ENCODE measurements at regions not wholly inside any gene's neighbourhood (a gene's known extent, or its start where the extent isn't known, plus 50 kb on each side); places are given as distances from the start of the nearest gene placed in this dataset.

DNA sequence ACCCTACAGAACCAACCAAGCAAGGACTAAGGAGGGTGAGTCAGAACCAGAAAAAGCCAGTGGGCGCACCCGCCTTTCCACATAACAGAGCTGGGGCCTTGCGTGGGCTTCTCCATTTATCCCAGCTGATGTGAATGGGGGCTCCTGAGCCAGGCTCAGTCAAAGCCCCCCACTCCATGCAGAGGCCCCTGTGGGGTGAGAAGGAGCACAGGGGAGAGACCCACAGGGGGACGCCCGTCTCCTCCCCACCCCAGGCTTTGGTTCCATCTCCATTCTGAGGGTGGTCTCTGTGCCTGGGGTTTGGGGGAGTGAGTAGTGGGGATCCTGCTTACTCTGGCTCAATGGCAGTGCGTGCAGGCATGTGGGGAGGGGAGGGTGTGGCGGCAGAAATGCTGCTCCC lies 210.1 kb upstream of the TNRC6C start:
- TF ChIP-seq, protein P1, sequence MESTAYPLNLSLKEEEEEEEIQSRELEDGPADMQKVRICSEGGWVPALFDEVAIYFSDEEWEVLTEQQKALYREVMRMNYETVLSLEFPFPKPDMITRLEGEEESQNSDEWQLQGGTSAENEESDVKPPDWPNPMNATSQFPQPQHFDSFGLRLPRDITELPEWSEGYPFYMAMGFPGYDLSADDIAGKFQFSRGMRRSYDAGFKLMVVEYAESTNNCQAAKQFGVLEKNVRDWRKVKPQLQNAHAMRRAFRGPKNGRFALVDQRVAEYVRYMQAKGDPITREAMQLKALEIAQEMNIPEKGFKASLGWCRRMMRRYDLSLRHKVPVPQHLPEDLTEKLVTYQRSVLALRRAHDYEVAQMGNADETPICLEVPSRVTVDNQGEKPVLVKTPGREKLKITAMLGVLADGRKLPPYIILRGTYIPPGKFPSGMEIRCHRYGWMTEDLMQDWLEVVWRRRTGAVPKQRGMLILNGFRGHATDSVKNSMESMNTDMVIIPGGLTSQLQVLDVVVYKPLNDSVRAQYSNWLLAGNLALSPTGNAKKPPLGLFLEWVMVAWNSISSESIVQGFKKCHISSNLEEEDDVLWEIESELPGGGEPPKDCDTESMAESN (CRISPR knock-in tag; conservative IDR thresholded peaks at IDR 0.05), result no peak
- TF ChIP-seq POLR2A (IDR thresholded peaks at IDR 0.05; ENCODE audit: insufficient read depth in 1 of 2, low read depth in 2 of 2, low read length in 2 of 2) (no peak), RXRA (CRISPR knock-in tag; IDR thresholded peaks at IDR 0.05) (no peak), EZH2 (conservative IDR thresholded peaks at IDR 0.05; ENCODE audit: low read depth, low read length) (no peak), RBAK (CRISPR knock-in tag; IDR thresholded peaks at IDR 0.05) (no peak), SIN3A (IDR thresholded peaks at IDR 0.05; ENCODE audit: borderline replicate concordance, low read depth, low read length) (no peak), ZKSCAN1 (IDR thresholded peaks at IDR 0.05; ENCODE audit: low read length) (no peak), SALL1 (CRISPR knock-in tag; IDR thresholded peaks at IDR 0.05) (no peak), ESRRA (CRISPR knock-in tag; IDR thresholded peaks at IDR 0.05; ENCODE audit: low read depth) (no peak), HDAC6 (IDR thresholded peaks at IDR 0.05; ENCODE audit: low read depth, low read length) (no peak)
- TF ChIP-seq, protein P2, sequence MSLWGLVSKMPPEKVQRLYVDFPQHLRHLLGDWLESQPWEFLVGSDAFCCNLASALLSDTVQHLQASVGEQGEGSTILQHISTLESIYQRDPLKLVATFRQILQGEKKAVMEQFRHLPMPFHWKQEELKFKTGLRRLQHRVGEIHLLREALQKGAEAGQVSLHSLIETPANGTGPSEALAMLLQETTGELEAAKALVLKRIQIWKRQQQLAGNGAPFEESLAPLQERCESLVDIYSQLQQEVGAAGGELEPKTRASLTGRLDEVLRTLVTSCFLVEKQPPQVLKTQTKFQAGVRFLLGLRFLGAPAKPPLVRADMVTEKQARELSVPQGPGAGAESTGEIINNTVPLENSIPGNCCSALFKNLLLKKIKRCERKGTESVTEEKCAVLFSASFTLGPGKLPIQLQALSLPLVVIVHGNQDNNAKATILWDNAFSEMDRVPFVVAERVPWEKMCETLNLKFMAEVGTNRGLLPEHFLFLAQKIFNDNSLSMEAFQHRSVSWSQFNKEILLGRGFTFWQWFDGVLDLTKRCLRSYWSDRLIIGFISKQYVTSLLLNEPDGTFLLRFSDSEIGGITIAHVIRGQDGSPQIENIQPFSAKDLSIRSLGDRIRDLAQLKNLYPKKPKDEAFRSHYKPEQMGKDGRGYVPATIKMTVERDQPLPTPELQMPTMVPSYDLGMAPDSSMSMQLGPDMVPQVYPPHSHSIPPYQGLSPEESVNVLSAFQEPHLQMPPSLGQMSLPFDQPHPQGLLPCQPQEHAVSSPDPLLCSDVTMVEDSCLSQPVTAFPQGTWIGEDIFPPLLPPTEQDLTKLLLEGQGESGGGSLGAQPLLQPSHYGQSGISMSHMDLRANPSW (CRISPR knock-in tag; IDR thresholded peaks at IDR 0.05; ENCODE audit: borderline replicate concordance), result no peak
- TF ChIP-seq, protein P3, sequence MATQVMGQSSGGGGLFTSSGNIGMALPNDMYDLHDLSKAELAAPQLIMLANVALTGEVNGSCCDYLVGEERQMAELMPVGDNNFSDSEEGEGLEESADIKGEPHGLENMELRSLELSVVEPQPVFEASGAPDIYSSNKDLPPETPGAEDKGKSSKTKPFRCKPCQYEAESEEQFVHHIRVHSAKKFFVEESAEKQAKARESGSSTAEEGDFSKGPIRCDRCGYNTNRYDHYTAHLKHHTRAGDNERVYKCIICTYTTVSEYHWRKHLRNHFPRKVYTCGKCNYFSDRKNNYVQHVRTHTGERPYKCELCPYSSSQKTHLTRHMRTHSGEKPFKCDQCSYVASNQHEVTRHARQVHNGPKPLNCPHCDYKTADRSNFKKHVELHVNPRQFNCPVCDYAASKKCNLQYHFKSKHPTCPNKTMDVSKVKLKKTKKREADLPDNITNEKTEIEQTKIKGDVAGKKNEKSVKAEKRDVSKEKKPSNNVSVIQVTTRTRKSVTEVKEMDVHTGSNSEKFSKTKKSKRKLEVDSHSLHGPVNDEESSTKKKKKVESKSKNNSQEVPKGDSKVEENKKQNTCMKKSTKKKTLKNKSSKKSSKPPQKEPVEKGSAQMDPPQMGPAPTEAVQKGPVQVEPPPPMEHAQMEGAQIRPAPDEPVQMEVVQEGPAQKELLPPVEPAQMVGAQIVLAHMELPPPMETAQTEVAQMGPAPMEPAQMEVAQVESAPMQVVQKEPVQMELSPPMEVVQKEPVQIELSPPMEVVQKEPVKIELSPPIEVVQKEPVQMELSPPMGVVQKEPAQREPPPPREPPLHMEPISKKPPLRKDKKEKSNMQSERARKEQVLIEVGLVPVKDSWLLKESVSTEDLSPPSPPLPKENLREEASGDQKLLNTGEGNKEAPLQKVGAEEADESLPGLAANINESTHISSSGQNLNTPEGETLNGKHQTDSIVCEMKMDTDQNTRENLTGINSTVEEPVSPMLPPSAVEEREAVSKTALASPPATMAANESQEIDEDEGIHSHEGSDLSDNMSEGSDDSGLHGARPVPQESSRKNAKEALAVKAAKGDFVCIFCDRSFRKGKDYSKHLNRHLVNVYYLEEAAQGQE (IDR thresholded peaks at IDR 0.05; ENCODE audit: borderline replicate concordance in 1 of 2, low read depth in 1 of 2, low read length in 2 of 2), result no peak
- TF ChIP-seq, protein P4, sequence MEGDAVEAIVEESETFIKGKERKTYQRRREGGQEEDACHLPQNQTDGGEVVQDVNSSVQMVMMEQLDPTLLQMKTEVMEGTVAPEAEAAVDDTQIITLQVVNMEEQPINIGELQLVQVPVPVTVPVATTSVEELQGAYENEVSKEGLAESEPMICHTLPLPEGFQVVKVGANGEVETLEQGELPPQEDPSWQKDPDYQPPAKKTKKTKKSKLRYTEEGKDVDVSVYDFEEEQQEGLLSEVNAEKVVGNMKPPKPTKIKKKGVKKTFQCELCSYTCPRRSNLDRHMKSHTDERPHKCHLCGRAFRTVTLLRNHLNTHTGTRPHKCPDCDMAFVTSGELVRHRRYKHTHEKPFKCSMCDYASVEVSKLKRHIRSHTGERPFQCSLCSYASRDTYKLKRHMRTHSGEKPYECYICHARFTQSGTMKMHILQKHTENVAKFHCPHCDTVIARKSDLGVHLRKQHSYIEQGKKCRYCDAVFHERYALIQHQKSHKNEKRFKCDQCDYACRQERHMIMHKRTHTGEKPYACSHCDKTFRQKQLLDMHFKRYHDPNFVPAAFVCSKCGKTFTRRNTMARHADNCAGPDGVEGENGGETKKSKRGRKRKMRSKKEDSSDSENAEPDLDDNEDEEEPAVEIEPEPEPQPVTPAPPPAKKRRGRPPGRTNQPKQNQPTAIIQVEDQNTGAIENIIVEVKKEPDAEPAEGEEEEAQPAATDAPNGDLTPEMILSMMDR (CRISPR knock-in tag; IDR thresholded peaks at IDR 0.05), result no peak

Data from HepG2 (cell line).